Naive thymus-derived CD8-positive, alpha-beta T cell (primary cell): ENCODE measurements at regions not wholly inside any gene's neighbourhood (a gene's known extent, or its start where the extent isn't known, plus 50 kb on each side); places are given as distances from the start of the nearest gene placed in this dataset.

Experiments used
- ATAC-seq, 2 donors: fragments of 150-1000 bp; cut with Tn5 transposase in 1 of 2; sonication (Bioruptor Pico), chemical (Tn5 transposase) in 1 of 2; 1 replicate in 1 of 2; 2 replicates in 1 of 2; pipeline ENCODE4 v1.10.0; 2021; ENCODE audit warnings: mild to moderate bottlenecking in 2 of 2, moderate library complexity in 2 of 2
- POLR2A ChIA-PET: fragments of 350-600 bp; sonication (Branson Sonifier 250); formaldehyde crosslinking; loops from one replicate; lab custom pipeline; 2021; ENCODE audit warnings: antibody characterized with exemption; lab: Charles Lee
- DNase-seq, 10 donors: peaks; one replicate each; pipeline versions ENCODE4 v3.0.0 to v3.0.0-alpha.2; 2020 to 2022
- H3K27ac Mint-ChIP-seq, 10 donors: one replicate each; pipeline ENCODE4 v1.8.0; 2020 to 2022; ENCODE audit warnings: mild to moderate bottlenecking in 10 of 10, mixed read lengths in 10 of 10, moderate library complexity in 4 of 10, inconsistent platforms in 1 of 10
- H3K27me3 Mint-ChIP-seq, 5 donors: one replicate each; pipeline ENCODE4 v1.8.0; 2021 to 2022; ENCODE audit warnings: mixed read lengths in 5 of 5
- H3K36me3 Mint-ChIP-seq, 3 donors: one replicate each; pipeline ENCODE4 v1.8.0; 2020 to 2022; ENCODE audit warnings: mixed read lengths in 3 of 3, mild to moderate bottlenecking in 2 of 3, inconsistent platforms in 1 of 3
- H3K4me1 Mint-ChIP-seq, 4 donors: one replicate each; pipeline ENCODE4 v1.8.0; 2021 to 2022; ENCODE audit warnings: mixed read lengths in 4 of 4
- H3K4me3 Mint-ChIP-seq, 10 donors: one replicate each; pipeline ENCODE4 v1.8.0; 2020 to 2022; ENCODE audit warnings: mild to moderate bottlenecking in 10 of 10, mixed read lengths in 10 of 10, moderate library complexity in 6 of 10, inconsistent platforms in 1 of 10
- H3K9me3 Mint-ChIP-seq, 9 donors: one replicate each; pipeline ENCODE4 v1.8.0; 2020 to 2022; ENCODE audit warnings: mixed read lengths in 9 of 9, mild to moderate bottlenecking in 3 of 9, inconsistent platforms in 1 of 9, moderate library complexity in 1 of 9

DNA sequence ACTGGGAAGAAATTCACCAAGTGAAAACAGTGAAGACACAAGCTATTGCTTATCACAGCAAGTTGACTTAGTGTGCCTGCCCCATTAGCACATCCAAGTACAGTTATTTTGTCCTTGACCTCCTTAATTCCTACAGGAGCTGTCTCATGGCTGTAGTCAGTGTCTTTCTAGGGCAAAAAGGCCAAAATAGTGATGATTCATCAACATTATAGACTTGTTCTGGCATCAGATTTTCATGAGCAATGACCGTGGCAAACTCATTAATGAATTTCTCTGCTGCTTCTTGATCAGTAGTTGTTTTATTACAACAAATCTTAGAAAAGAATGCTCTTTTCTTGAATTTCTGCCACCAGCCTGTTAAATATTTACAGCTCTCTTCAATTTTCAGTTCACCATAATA lies 1169.3 kb upstream of the DDX18 start:
- no peak overlapping the region for H3K4me3 Mint-ChIP-seq
- no peak for ATAC-seq
- POLR2A ChIA-PET, result no interaction called here
- H3K36me3 Mint-ChIP-seq, result no peaks in the 10 kb centered on the region
- peaks cover 0 to 13% (median 10%) of the 10 kb centered on the region in 9 donors for H3K9me3 Mint-ChIP-seq
- no peaks in the 10 kb centered on the region for H3K4me1 Mint-ChIP-seq
- no peak for DNase-seq
- no peak overlapping the region for H3K27ac Mint-ChIP-seq
- no peaks in the 10 kb centered on the region for H3K27me3 Mint-ChIP-seq

DNA sequence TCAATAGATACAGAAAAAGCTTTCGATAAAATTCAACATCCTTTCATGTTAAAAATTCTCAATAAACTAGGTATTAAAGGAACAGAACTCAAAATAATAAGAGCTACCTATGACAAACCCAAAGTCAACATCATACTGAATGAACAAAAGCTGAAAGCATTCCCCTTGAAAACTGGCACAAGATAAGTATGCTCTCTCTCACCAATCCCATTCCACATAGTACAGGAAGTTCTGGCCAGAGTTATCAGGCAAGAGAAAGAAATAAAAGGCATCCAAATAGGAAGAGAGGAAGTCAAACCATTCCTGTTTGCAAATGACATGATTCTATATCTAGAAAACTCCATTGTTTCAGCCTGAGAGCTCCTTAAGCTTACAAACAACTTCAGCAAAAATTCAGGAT lies 1145.8 kb upstream of the DDX18 start:
- ATAC-seq (no peak), DNase-seq (no peak)
- Mint-ChIP-seq H3K36me3 (no peaks in the 10 kb centered on the region), H3K27me3 (no peaks in the 10 kb centered on the region), H3K27ac (no peak overlapping the region), H3K4me1 (no peaks in the 10 kb centered on the region), H3K9me3 (peaks cover 12 to 37% (median 18%) of the 10 kb centered on the region in 9 donors), H3K4me3 (no peak overlapping the region)
- POLR2A ChIA-PET, result no interaction called here

DNA sequence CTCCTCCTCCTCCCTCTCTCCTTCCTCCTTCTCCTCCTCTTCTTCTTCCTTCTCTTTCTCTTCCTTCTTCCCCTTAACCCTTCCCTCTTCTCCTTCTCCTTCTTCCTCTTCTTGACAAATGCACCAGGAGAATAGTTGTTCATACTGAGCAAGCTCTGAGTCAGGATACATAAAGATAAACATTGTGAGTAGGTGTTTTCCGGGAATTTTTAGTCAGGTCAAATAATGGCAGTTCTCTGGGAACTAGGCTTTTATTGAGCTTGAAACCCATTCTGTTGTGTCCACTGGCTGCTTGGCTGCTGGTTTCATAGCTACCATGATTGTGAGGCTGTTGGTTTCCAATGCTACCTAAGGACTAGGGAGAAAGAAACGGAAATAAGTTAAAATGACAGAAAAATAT lies 1144.7 kb upstream of the DDX18 start:
- Mint-ChIP-seq H3K4me3 (no peak overlapping the region), H3K4me1 (no peaks in the 10 kb centered on the region), H3K36me3 (no peaks in the 10 kb centered on the region), H3K9me3 (peaks cover 7 to 33% (median 18%) of the 10 kb centered on the region in 9 donors), H3K27me3 (no peaks in the 10 kb centered on the region), H3K27ac (no peak overlapping the region)
- no peak for DNase-seq
- POLR2A ChIA-PET, result no interaction called here
- no peak for ATAC-seq

DNA sequence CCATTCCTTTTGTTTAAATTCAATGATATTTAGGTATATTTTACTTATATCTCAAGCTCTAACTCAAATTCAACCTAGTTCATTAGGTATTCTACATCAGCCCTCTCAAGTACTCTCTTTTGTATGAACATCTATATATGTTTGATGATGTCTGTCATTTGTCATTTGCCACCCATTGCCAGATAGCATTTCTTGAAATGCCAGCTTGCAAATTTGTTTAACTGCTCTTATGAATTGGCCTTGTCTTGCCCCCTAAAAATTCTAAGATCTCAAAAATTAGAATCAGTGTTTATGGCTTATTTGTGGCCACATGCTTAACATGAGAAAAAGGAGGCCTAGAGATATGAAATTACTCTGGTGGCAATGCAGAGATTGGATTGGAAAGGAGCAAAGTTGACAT lies 1140.3 kb upstream of the DDX18 start:
- Mint-ChIP-seq H3K9me3 (peaks cover under 1 to 34% (median 18%) of the 10 kb centered on the region in 9 donors), H3K27ac (no peak overlapping the region), H3K36me3 (no peaks in the 10 kb centered on the region), H3K4me1 (no peaks in the 10 kb centered on the region), H3K4me3 (no peak overlapping the region), H3K27me3 (no peaks in the 10 kb centered on the region)
- POLR2A ChIA-PET, result no interaction called here
- DNase-seq, result no peak
- no peak for ATAC-seq

DNA sequence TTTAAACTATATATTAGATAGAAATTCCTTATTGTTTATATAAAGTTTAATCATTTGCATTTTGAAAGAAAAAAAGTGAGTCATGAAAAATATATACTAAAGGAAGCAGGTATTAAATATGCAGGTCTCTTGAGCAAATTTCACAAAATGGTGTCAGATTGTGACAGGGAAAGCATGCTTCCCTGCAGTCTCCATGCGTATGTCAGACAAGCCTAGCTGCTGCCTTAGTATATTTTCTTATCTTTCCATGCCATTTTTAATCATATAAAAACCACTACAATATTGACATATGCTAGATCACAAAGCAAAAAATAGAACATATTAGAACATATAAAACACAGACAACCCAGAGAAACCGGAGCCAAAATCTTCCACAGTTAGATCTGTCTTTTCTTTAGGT lies 1137.7 kb upstream of the DDX18 start:
- Mint-ChIP-seq H3K36me3 (no peaks in the 10 kb centered on the region), H3K4me1 (no peaks in the 10 kb centered on the region), H3K9me3 (peaks cover 8 to 28% (median 12%) of the 10 kb centered on the region in 9 donors), H3K4me3 (no peak overlapping the region), H3K27ac (no peak overlapping the region), H3K27me3 (no peaks in the 10 kb centered on the region)
- POLR2A ChIA-PET, result no interaction called here
- ATAC-seq, result no peak
- no peak for DNase-seq

DNA sequence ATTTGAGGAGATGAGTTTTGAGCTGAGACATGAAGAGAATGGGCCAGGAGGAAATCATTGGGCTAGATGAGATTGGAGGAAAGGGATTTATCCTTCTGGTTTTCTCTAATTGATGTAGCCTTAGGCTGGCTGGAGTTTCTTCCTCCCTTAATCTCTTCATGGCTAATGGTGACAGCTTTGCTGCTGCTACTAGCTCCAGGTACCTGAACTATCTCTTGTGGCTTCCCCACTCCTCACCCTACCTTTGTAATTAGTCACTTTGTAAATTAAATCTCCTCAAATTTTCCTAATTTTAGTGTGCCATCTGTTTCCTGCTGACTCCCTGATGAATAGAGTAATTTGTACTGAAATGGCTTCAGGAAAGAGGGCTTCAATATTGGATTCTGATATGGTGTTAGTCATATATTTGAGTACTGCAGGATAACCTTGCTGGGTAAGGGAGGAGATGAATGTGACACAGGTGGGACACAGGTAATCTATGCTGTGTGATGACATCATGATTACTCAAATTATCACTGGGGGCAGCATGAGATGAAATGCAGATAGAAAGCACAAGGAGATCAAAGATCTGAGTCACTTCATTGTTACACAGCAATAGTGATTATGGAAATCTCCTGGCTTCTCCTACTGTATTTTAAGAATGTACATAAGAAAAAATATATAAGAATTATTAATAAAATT lies 1134.1 kb upstream of the DDX18 start:
- no peaks in the 10 kb centered on the region for H3K4me1 Mint-ChIP-seq
- no peaks in the 10 kb centered on the region for H3K27me3 Mint-ChIP-seq
- peaks cover 0 to 18% (median 12%) of the 10 kb centered on the region in 9 donors for H3K9me3 Mint-ChIP-seq
- POLR2A ChIA-PET, result no interaction called here
- no peak overlapping the region for H3K4me3 Mint-ChIP-seq
- H3K27ac Mint-ChIP-seq, result no peak overlapping the region
- no peak for ATAC-seq
- no peak for DNase-seq
- H3K36me3 Mint-ChIP-seq, result no peaks in the 10 kb centered on the region

DNA sequence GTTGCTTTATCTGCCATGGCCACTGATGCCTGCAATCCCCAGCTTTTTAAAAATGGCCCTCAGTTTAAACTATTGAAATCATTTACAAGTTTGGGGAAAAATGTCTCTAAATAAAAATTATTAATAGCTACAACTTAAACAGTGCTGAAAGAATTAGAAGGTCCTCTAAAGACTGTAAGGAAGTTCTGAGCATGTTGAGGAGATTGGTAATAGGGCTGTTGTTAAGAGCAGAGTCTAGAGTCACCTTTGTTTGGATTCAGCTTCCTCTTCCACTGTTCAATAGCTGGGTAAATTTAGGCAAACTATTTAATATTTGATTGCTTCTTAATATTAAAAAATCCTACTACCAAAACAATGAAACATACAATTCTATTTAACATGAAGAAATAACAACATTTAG lies 1127.1 kb upstream of the DDX18 start:
- Mint-ChIP-seq H3K4me3 (no peak overlapping the region), H3K9me3 (peaks cover 0 to 16% (median 5%) of the 10 kb centered on the region in 9 donors), H3K4me1 (no peaks in the 10 kb centered on the region), H3K36me3 (no peaks in the 10 kb centered on the region), H3K27ac (no peak overlapping the region), H3K27me3 (no peaks in the 10 kb centered on the region)
- no peak for ATAC-seq
- POLR2A ChIA-PET, result no interaction called here
- no peak for DNase-seq

DNA sequence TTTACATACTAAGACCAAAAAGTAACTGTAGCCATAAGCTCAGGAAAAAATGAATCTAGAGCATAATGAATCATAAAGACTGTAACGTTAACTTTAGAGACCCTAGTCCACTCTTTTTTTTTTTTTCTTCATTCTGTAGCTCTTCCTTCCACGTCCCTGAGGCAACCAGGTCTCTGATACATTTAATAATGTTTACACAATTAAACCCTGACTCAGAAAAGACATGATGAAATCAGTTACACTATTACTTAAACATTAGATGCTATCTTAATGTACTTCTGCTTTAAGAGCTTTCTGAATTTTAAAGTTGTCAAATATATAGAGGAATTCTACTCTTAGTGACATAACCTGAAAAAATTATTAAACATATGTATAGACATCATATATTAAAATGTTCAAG lies 1121.5 kb upstream of the DDX18 start:
- H3K27ac Mint-ChIP-seq, result no peak overlapping the region
- POLR2A ChIA-PET, result no interaction called here
- no peak for ATAC-seq

DNA sequence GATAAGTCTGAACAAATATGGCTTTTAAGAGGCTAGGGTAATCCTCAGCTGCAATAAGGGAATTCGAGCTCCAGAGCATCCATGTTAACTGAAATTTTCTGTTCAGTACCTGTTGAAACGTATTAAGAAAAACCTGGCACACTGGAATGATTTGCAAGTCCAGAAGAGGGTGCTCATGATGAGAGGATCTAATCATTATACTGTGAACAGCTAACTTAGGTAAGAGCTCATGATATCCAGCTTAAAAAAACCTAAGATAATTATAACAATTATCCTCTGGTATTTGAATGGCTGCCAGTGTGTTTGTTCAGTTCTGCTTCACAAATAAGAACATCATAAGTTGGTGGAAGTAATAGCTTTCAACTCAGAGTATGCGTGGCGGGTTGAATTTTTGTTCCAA lies 1118.3 kb upstream of the DDX18 start:
- Mint-ChIP-seq H3K4me1 (no peaks in the 10 kb centered on the region), H3K27me3 (no peaks in the 10 kb centered on the region), H3K4me3 (no peak overlapping the region), H3K36me3 (no peaks in the 10 kb centered on the region), H3K27ac (no peak overlapping the region), H3K9me3 (peaks cover 0 to 12% (median 3%) of the 10 kb centered on the region in 9 donors)
- DNase-seq (no peak), ATAC-seq (no peak)
- POLR2A ChIA-PET, result no interaction called here

More for the DNA sequence above, 1121.5 kb upstream of the DDX18 start:
- H3K4me3 Mint-ChIP-seq, result no peak overlapping the region
- peaks cover 0 to 10% (median 0%) of the 10 kb centered on the region in 9 donors for H3K9me3 Mint-ChIP-seq
- no peaks in the 10 kb centered on the region for H3K36me3 Mint-ChIP-seq
- H3K4me1 Mint-ChIP-seq, result no peaks in the 10 kb centered on the region
- H3K27me3 Mint-ChIP-seq, result no peaks in the 10 kb centered on the region
- DNase-seq, result no peak

DNA sequence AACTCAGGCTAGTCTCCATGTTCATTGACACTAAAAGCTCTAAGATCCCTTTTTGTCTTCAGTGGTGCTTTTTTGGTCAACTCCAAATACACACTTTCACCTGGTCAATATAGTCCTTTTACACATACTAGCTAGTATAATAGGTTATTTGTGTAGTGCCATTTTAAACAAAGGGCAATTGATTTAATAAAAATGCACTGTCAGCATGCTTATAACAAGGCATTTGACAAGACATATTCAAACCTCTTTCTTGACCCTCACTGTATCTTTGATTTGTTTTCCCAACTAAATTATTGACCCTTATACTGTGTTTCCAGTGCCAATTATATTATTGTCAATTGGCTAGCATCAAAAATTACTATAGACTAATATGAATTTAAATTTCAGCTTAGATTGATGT lies 1117.6 kb upstream of the DDX18 start:
- Mint-ChIP-seq H3K36me3 (no peaks in the 10 kb centered on the region), H3K4me3 (no peak overlapping the region), H3K4me1 (no peaks in the 10 kb centered on the region), H3K27ac (no peak overlapping the region), H3K27me3 (no peaks in the 10 kb centered on the region), H3K9me3 (peaks cover 0 to 13% (median 3%) of the 10 kb centered on the region in 9 donors)
- DNase-seq (no peak), ATAC-seq (no peak)
- POLR2A ChIA-PET, result no interaction called here

DNA sequence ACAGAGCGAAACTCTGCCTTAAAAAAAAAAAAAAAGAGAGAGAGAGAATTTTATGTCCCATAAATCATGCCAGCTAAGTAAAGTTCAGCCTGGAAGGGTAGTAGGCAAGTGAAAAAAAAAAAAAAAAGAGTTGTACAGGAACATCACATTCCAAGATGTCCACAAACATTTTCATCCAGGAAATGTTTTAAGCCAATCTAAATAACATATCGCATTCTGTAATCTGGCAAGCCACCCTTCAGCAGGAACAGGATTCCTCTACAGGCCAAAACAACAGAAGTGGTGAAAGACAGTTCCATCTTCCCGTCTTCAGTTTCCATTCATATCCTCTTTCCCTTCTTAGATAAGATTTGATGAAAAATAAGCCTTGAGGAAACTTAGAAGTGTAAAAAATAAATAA lies 1108.1 kb upstream of the DDX18 start:
- ATAC-seq, result no peak
- no peak for DNase-seq
- Mint-ChIP-seq H3K27me3 (no peaks in the 10 kb centered on the region), H3K27ac (no peak overlapping the region), H3K9me3 (peaks cover 0 to 35% (median 12%) of the 10 kb centered on the region in 9 donors), H3K4me3 (no peak overlapping the region), H3K4me1 (no peaks in the 10 kb centered on the region), H3K36me3 (no peaks in the 10 kb centered on the region)
- POLR2A ChIA-PET, result no interaction called here

DNA sequence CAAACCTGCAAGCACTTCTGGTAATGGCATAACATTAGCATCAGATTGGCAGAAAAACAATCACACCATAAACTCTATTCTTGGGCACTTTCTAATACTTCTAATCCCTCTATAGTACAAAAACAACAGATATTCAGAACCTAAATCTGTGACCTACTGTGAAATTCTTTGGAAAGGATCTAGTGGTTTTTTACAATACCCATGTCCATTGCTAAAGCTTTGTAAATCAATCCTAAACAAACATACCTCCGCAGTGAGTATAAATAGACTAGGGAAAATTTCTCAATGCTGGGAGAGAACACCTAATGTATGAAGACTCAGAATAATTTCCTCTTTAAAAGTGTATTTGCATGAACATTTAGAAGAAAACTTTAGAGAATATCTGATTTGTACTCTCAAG lies 1098.5 kb upstream of the DDX18 start:
- no peak for ATAC-seq
- H3K27ac Mint-ChIP-seq, result no peak overlapping the region
- no peaks in the 10 kb centered on the region for H3K4me1 Mint-ChIP-seq
- no peaks in the 10 kb centered on the region for H3K36me3 Mint-ChIP-seq
- no peak for DNase-seq
- H3K4me3 Mint-ChIP-seq, result no peak overlapping the region
- POLR2A ChIA-PET, result no interaction called here
- no peaks in the 10 kb centered on the region for H3K27me3 Mint-ChIP-seq
- H3K9me3 Mint-ChIP-seq, result peaks cover 0 to 23% (median 3%) of the 10 kb centered on the region in 9 donors

DNA sequence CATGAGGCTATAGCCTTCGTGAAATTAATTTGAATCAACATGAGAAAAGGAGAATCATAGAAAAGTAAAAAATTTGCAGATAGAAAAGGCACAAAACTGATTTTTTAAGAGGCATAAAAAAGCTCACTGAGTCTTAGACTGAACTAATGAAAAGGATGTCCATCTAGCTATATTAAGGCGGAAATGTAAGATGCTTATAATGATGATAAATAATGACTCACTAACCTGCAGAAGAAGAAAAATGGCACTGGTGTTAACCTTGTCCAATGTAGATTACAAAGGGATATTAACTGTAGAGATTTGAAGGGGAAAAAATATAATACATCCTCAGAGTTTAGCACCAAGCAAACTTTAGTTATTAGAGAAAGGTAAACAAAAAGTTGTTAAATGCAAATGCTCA lies 1098.0 kb upstream of the DDX18 start:
- POLR2A ChIA-PET, result no interaction called here
- Mint-ChIP-seq H3K27me3 (no peaks in the 10 kb centered on the region), H3K4me1 (no peaks in the 10 kb centered on the region), H3K27ac (no peak overlapping the region), H3K36me3 (no peaks in the 10 kb centered on the region), H3K4me3 (no peak overlapping the region), H3K9me3 (peaks cover 0 to 27% (median 4%) of the 10 kb centered on the region in 9 donors)
- no peak for ATAC-seq
- DNase-seq, result no peak

DNA sequence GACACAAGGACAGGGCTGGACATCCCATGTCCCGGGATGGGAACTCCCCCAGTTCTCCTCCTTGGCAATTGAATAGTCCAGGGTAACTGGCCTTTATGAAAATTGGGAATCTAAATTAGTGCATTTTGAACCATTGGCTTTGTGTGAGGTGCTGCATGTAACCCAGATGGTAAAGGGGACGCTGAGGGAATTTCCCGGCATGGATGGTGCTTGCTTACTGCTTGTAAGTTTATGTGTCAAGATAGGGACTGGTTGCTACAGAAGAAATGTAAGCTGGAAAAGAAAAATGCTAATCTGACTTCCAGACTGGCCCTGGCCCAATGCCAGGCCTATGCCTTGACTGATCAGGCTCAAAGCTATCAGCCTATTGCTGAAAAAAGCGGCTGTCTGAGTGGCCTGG lies 1096.7 kb upstream of the DDX18 start:
- H3K4me1 Mint-ChIP-seq, result no peaks in the 10 kb centered on the region
- H3K27me3 Mint-ChIP-seq, result no peaks in the 10 kb centered on the region
- H3K36me3 Mint-ChIP-seq, result peaks cover 0 to 6% (median 0%) of the 10 kb centered on the region in 3 donors
- H3K27ac Mint-ChIP-seq, result no peak overlapping the region
- POLR2A ChIA-PET, result no interaction called here
- H3K4me3 Mint-ChIP-seq, result no peak overlapping the region
- ATAC-seq (no peak), DNase-seq (no peak)
- peaks cover 0 to 30% (median 13%) of the 10 kb centered on the region in 9 donors for H3K9me3 Mint-ChIP-seq
